ENCODE measurements at regions not wholly inside any gene's neighbourhood (a gene's known extent, or its start where the extent isn't known, plus 50 kb on each side); places are given as distances from the start of the nearest gene placed in this dataset.

DNA sequence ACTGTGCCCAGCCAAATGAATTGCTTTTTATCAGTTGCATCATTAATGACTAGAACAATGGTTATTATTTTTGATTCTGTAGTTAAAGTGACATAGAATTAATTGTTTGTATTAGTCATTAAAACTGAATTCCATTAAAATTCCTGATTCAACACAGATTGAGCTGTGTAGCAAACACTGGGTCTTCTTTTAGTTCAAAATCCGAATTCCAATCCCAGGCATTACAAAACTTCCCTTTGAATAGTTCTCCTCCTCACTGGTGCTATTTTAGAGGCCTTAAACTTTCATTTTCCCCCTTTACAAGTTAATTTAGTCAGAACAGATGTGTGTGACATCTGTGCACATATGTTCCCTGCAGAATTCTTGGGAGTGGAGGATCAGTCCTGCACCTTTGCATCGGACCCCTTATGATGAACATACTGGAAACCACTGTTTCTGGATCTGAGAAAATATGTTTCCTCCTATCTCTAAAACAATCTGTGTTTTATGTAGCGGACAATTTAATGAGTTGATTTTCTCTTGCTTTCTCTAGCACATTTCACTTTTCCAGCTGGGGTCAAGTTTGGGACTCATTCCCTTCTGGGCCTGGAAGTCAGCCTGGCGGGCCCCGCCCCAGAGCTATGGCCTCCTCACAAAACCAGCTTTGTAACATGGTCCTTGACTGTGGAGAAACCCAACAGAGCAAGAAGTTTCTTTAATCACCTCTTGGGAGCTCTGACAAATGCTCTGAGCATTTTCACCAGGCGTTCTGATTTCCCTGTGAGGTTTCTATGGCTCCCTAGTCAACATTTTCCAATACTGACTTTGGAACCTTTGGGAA is 87.9 kb upstream of the MAMDC2 start:
- Histone ChIP-seq H3K27ac (ENCODE audit: low read depth in 1 of 2, low read length in 1 of 2) (no peak overlapping the region), H3K36me3 (ENCODE audit: control insufficient read depth in 4 of 4, insufficient read depth in 4 of 4, low read length in 4 of 4) (no peaks in the 10 kb centered on the region), H3K4me3 (no peak overlapping the region), H3K9ac (ENCODE audit: insufficient read depth in 1 of 2, low read length in 2 of 2) (no peak overlapping the region), H3K4me1 (ENCODE audit: control insufficient read depth in 5 of 5, insufficient read depth in 5 of 5, low read length in 5 of 5) (no peaks in the 10 kb centered on the region), H3K27me3 (ENCODE audit: control insufficient read depth in 3 of 3, insufficient read depth in 3 of 3, low read length in 2 of 3) (no peaks in the 10 kb centered on the region), H3K9me3 (ENCODE audit: control insufficient read depth in 4 of 4, insufficient read depth in 3 of 4, low read length in 3 of 4) (no peaks in the 10 kb centered on the region)
- whole genome bisulfite sequencing, 2 donors: 75 to 78% methylated on average over 6 of the region's 6 CpGs
- no peak for ATAC-seq (ENCODE audit: insufficient read depth, low FRiP score)
- no peak for TF ChIP-seq CTCF (IDR thresholded peaks at IDR 0.05; ENCODE audit: control extremely low read depth, extremely low read depth)
- DNase-seq: no peak

- Histone ChIP-seq H3K9ac (ENCODE audit: insufficient read depth in 1 of 2, low read length in 2 of 2) (no peak overlapping the region), H3K27ac (ENCODE audit: low read depth in 1 of 2, low read length in 1 of 2) (no peak overlapping the region), H3K36me3 (ENCODE audit: control insufficient read depth in 4 of 4, insufficient read depth in 4 of 4, low read length in 4 of 4) (no peaks in the 10 kb centered on the region), H3K27me3 (ENCODE audit: control insufficient read depth in 3 of 3, insufficient read depth in 3 of 3, low read length in 2 of 3) (no peaks in the 10 kb centered on the region), H3K4me1 (ENCODE audit: control insufficient read depth in 5 of 5, insufficient read depth in 5 of 5, low read length in 5 of 5) (peaks cover 0 to 11% (median 0%) of the 10 kb centered on the region in 5 donors), H3K9me3 (ENCODE audit: control insufficient read depth in 4 of 4, insufficient read depth in 3 of 4, low read length in 3 of 4) (no peaks in the 10 kb centered on the region), H3K4me3 (no peak overlapping the region)
- 81 to 96% methylated on average over 1 of the region's 1 CpG for WGBS, 2 donors
- no peak for TF ChIP-seq CTCF (IDR thresholded peaks at IDR 0.05; ENCODE audit: control extremely low read depth, extremely low read depth)
- no peak for DNase-seq
- ATAC-seq (ENCODE audit: insufficient read depth, low FRiP score): no peak
Observed at GRCh38 chr9:69961843-69962242, 81.8 kb upstream of the MAMDC2 start.

DNA sequence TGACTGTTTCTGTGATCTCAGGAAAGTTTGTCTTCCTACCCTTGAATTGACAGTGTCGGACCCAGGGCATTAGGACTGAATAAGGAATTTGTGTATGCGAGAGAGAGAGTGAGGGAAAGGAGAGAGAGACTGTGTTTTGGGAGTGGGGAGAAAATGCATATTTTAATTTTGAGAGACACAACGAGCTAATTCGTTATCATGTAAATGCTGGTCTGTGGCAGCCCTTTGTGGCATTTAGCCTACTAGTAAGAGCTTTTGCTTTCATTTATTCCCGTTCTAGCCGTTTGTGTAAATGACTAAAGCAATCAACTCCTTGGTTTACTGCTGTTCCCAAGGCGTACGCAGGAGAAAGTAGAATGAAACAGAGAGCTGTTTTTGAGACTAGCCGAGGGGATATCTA is 79.8 kb upstream of the MAMDC2 start:
- 67 to 73% methylated on average over 9 of the region's 9 CpGs for WGBS, 2 donors
- peaks cover 0 to 11% (median 0%) of the 10 kb centered on the region in 5 donors for H3K4me1 ChIP-seq (ENCODE audit: control insufficient read depth in 5 of 5, insufficient read depth in 5 of 5, low read length in 5 of 5)
- no peaks in the 10 kb centered on the region for H3K27me3 ChIP-seq (ENCODE audit: control insufficient read depth in 3 of 3, insufficient read depth in 3 of 3, low read length in 2 of 3)
- TF ChIP-seq CTCF (IDR thresholded peaks at IDR 0.05; ENCODE audit: control extremely low read depth, extremely low read depth): no peak
- H3K36me3 ChIP-seq (ENCODE audit: control insufficient read depth in 4 of 4, insufficient read depth in 4 of 4, low read length in 4 of 4): no peaks in the 10 kb centered on the region
- H3K4me3 ChIP-seq: no peak overlapping the region
- H3K27ac ChIP-seq (ENCODE audit: low read depth in 1 of 2, low read length in 1 of 2): no peak overlapping the region
- H3K9me3 ChIP-seq (ENCODE audit: control insufficient read depth in 4 of 4, insufficient read depth in 3 of 4, low read length in 3 of 4): no peaks in the 10 kb centered on the region
- ATAC-seq (ENCODE audit: insufficient read depth, low FRiP score) (no peak), DNase-seq (peak in 1 of 3 donors; percentile 24)
- H3K9ac ChIP-seq (ENCODE audit: insufficient read depth in 1 of 2, low read length in 2 of 2): no peak overlapping the region

Measured in lung (tissue), 11 donors.